GM12872 (cell line): ENCODE measurements at regions not wholly inside any gene's neighbourhood (a gene's known extent, or its start where the extent isn't known, plus 50 kb on each side); places are given as distances from the start of the nearest gene placed in this dataset.

Experiments used
- CTCF ChIP-seq: IDR thresholded peaks from 3 replicates; pipeline ENCODE4 v1.5.1; 2011; ENCODE audit warnings: low read depth, mild to moderate bottlenecking, low read length, moderate library complexity; ENCODE audit not compliant: insufficient read depth

DNA sequence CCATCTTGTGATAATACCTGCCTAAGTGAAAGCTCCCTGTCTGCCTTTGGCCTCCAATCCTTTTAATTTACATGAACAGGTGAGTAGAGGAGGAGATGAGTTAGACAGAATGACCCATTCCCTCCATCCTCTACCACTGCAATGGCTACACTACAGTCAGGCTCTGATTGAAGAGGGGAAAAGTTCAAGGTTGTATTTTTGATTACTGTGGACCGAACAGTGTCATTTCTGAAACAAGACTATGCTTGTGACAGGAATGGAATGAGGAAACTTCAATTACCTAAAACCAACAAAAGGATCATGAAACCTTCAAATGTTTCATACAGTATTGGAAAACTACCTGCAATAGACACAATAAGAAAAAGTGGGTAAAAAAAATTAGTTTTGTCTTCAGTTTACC, 85.5 kb upstream of the GBE1 start:
- no peak for TF ChIP-seq CTCF

- no peak for TF ChIP-seq CTCF
Measured at GRCh38 chr3:81841540-81841939, 80.1 kb upstream of the GBE1 start.

GRCh38 chr3:81839504-81840094, 78.2 kb upstream of the GBE1 start:
- no peak for TF ChIP-seq CTCF

- TF ChIP-seq CTCF = no peak
Measured at GRCh38 chr3:81838457-81838856, 77.0 kb upstream of the GBE1 start.

DNA sequence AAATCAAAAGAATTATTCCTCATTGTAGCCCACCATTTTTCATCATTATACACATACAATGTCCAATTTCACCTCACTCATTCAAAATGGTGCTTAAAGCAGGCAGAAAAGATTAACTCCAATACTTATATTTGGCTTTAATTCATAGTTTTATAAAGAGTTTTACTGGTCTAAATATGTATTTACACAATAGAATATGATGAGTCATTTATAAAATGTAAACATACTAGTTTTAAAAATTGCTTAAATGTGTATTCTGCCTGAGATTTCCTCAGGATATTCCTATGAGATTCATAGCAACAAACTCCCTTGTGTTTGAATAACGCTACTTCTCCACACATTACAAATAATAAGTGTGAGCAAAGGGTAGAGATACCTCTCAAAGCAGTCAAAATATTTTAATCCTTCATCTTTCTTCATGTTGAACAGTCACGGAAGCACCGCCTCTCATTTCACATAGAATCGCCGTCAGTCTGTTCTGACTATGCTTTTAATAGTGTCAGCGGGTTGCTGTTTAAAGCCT, 75.7 kb upstream of the GBE1 start:
- no peak for TF ChIP-seq CTCF

DNA sequence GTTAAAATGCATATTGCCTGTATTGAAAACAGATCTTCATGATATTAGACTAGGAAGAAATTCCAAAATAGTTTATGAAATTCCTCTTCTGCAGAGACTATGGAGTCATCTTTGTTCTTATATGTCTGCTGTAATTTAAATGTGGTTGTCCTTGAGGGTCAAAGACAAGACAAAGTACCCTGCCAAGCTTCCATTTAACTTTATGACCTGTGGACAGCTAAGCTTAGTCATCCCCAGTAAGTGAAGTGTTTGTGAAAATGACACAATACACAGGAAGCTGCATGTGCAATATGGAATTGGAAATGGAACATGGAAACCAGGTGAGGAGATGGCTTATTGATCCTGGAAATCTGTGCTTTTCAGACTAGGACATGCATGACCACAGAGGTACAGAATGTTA, 68.5 kb upstream of the GBE1 start:
- no peak for TF ChIP-seq CTCF

- TF ChIP-seq CTCF = no peak
Measured at GRCh38 chr3:81823882-81824395, 62.5 kb upstream of the GBE1 start.
